ENCODE measurements at regions not wholly inside any gene's neighbourhood (a gene's known extent, or its start where the extent isn't known, plus 50 kb on each side); places are given as distances from the start of the nearest gene placed in this dataset.

DNA sequence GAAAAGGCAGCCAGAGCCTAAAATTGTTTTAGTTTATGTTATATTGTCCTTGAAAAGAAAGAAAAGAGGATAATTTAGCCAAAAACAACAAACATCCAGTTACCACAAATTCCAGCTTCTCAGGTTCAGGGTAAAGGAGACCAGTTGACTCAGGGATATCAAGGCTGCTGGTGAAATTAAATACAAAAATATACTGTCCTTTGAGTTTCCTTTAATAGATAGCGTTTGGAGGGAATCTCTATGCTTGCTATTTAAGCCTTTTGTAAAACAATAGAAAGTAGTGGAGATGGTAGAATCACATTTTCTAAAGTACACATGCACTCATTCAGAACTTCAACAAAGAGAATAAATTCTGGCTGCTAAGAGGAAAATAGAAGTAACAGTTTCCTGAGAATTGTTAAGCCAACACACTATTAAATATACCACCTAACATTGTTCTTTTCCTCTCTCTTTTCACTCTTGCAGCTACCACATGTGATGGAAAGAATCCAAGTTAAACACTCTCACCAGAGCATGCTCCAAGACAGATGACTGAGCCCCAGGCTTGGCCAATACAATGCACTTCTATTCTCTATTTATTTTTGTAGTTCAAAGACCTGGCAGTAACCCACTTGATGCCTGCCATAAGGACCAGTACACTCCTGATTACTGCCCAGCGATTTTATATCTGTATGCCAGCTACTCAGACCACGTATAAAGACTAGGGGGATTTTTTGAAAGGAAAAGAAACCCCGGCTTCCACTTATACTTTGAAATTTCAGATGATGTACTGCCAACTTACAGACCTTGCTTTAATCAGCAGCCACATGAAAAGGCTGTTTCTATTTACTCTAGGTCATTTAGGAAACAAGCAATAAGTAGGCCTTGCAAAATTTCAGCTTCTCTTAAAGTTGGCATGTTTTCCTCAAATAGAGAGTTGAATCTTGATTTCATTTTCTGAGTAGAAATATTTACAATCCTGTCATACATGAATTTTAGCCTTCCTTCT is 756.9 kb downstream of the FAT4 start:
- Histone ChIP-seq H3K27me3 (replicated peaks) (no peaks in the 10 kb centered on the region), H3K27ac (no peak overlapping the region), H3K36me3 (replicated peaks) (no peaks in the 10 kb centered on the region), H3K4me3 (ENCODE audit: low read depth, low read length) (no peak overlapping the region)
- TF ChIP-seq, protein P1, sequence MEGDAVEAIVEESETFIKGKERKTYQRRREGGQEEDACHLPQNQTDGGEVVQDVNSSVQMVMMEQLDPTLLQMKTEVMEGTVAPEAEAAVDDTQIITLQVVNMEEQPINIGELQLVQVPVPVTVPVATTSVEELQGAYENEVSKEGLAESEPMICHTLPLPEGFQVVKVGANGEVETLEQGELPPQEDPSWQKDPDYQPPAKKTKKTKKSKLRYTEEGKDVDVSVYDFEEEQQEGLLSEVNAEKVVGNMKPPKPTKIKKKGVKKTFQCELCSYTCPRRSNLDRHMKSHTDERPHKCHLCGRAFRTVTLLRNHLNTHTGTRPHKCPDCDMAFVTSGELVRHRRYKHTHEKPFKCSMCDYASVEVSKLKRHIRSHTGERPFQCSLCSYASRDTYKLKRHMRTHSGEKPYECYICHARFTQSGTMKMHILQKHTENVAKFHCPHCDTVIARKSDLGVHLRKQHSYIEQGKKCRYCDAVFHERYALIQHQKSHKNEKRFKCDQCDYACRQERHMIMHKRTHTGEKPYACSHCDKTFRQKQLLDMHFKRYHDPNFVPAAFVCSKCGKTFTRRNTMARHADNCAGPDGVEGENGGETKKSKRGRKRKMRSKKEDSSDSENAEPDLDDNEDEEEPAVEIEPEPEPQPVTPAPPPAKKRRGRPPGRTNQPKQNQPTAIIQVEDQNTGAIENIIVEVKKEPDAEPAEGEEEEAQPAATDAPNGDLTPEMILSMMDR (IDR thresholded peaks at IDR 0.05; ENCODE audit: low read depth, low read length, missing control alignments): no peak
- in situ Hi-C loops (cut with HindIII; ENCODE audit: low pct_ligation_motif_present, low sequenced_read_pairs): no loop called here
- DNase-seq: peak; percentile 38

DNA sequence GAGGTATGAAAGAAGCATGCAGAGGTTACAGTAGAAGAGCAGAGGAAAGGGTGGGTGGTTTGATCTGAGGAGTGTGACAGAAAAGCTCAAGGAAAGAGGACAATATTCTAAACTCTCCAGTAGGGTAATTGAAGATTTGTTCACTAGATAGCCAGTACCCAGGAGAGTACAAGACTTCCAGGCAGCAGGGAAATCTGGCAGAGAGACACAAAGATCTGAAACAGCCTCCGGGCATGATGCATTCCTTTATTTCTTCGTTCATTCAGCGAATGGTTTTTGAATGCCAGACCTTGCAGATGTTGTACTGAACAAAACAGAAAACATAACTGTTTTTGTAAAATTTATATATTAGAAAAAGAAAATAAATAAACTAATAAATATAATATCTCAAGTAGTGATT is 766.6 kb downstream of the FAT4 start:
- Histone ChIP-seq H3K27me3 (replicated peaks) (no peaks in the 10 kb centered on the region), H3K4me3 (ENCODE audit: low read depth, low read length) (no peak overlapping the region), H3K27ac (no peak overlapping the region), H3K36me3 (replicated peaks) (no peaks in the 10 kb centered on the region)
- in situ Hi-C loops (cut with HindIII; ENCODE audit: low pct_ligation_motif_present, low sequenced_read_pairs): no loop called here
- no peak for DNase-seq
- TF ChIP-seq, protein P1 (IDR thresholded peaks at IDR 0.05; ENCODE audit: low read depth, low read length, missing control alignments): no peak

DNA sequence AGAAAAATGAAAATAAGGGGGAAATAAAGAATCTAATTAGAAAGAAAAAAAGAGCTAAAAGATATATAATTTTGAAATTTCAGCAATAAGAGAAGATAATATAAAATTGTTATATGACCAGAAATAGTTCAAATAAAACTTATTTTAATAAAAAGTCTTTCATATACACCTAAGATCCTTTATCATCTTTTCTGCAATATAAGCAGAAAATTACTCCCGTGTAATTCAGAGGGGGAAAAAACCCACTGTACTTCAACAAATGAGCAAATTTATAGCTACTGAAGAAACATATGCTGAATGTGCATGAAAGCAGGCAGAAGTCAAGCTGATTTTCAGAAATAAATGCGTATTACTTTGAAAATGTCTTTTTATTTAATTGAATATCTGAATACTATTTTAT is 771.3 kb downstream of the FAT4 start:
- Histone ChIP-seq H3K27me3 (replicated peaks) (no peaks in the 10 kb centered on the region), H3K27ac (no peak overlapping the region), H3K36me3 (replicated peaks) (no peaks in the 10 kb centered on the region), H3K4me3 (ENCODE audit: low read depth, low read length) (no peak overlapping the region)
- TF ChIP-seq, protein P1 (IDR thresholded peaks at IDR 0.05; ENCODE audit: low read depth, low read length, missing control alignments): no peak
- in situ Hi-C loops (cut with HindIII; ENCODE audit: low pct_ligation_motif_present, low sequenced_read_pairs): no loop called here
- DNase-seq: no peak

DNA sequence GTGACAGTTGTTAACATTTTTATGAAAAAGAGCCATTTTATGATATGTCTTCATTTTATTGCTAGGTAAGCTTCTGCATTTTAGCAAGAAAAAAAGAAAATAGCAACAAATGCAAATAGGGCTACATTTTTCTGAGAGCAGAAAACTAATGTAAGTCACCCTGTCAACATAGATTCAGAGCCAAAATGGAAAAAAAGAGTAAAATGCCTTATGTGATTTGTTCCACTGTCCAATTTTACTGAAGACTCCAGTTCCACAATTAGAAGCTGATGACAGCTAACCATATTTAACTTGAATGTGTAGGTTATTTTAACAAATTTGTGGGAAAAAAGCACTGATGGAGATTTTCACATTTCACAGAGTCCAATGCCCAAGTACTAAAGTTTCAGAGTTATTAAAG is 772.3 kb downstream of the FAT4 start:
- TF ChIP-seq, protein P1 (IDR thresholded peaks at IDR 0.05; ENCODE audit: low read depth, low read length, missing control alignments): no peak
- DNase-seq: no peak
- H3K4me3 ChIP-seq (ENCODE audit: low read depth, low read length): no peak overlapping the region
- no peak overlapping the region for H3K27ac ChIP-seq
- no peaks in the 10 kb centered on the region for H3K27me3 ChIP-seq (replicated peaks)
- no peaks in the 10 kb centered on the region for H3K36me3 ChIP-seq (replicated peaks)
- in situ Hi-C loops (cut with HindIII; ENCODE audit: low pct_ligation_motif_present, low sequenced_read_pairs): no loop called here

DNA sequence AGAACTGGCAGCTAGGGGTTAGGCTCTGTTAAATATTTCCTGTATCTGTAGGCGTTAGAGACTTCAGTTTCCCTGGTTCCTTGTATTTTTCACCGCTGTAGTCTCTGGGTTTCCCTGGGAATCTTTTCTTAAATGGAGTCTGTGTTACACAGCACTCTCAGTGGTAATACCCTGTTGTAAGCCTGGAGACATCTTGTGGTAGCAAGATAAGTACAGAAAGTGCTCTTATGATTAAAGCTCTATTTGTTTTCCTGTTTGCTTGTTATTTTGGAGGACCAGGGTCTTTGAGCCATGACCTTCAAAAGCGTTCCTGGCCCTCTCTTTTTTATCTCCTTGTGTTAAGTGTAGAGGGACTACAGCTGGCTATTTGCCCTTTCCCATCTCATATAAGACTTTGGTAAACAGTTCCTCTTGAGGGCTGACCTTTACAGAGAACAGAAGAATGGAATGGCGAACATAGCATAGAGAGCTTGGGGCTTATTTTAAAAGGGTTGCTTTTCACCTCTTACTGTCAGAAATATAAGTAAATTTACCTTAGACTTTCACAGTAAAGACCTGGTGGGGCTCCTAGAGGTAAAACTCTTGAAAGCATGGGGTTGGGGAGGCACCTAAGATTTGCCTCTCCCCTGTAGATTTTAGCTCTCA is 782.5 kb downstream of the FAT4 start:
- DNase-seq: no peak
- in situ Hi-C loops (cut with HindIII; ENCODE audit: low pct_ligation_motif_present, low sequenced_read_pairs): no loop called here
- H3K4me3 ChIP-seq (ENCODE audit: low read depth, low read length): no peak overlapping the region
- no peak overlapping the region for H3K27ac ChIP-seq
- no peaks in the 10 kb centered on the region for H3K36me3 ChIP-seq (replicated peaks)
- H3K27me3 ChIP-seq (replicated peaks): no peaks in the 10 kb centered on the region
- TF ChIP-seq, protein P1 (IDR thresholded peaks at IDR 0.05; ENCODE audit: low read depth, low read length, missing control alignments): no peak
